ENCODE measurements at regions not wholly inside any gene's neighbourhood (a gene's known extent, or its start where the extent isn't known, plus 50 kb on each side); places are given as distances from the start of the nearest gene placed in this dataset.
A peak's percentile ranks its signal among the peaks of the same experiment; 100 is the strongest.

GRCh38 chr2:120520929-120521912, 175.3 kb downstream of the INHBB start (continued):
- TF ChIP-seq KLF16 (CRISPR knock-in tag; IDR thresholded peaks at IDR 0.05) (no peak), FOXA1 (IDR thresholded peaks at IDR 0.05) (no peak), FOXA1 (CRISPR knock-in tag; IDR thresholded peaks at IDR 0.05) (peak; percentile 17; the same call in 1 of the 2 replicates), ZNF615 (CRISPR knock-in tag; IDR thresholded peaks at IDR 0.05; ENCODE audit: borderline replicate concordance) (no peak), RCOR2 (CRISPR knock-in tag; IDR thresholded peaks at IDR 0.05) (0 out of 2 replicates have a peak, but pooled peaks have one; percentile 55), ZNF234 (CRISPR knock-in tag; conservative IDR thresholded peaks at IDR 0.05) (no peak), ZNF691 (CRISPR knock-in tag; IDR thresholded peaks at IDR 0.05; ENCODE audit: borderline replicate concordance, low read depth) (peak; percentile 47; the same call in 1 of the 2 replicates), NCOA1 (CRISPR knock-in tag; IDR thresholded peaks at IDR 0.05) (no peak), RAD21 (CRISPR knock-in tag; IDR thresholded peaks at IDR 0.05) (peak; percentile 80), NR0B2 (CRISPR knock-in tag; IDR thresholded peaks at IDR 0.05) (no peak), ASH2L (IDR thresholded peaks at IDR 0.05; ENCODE audit: insufficient read length, low read depth, low read length) (peak; percentile 21), SMAD3 (CRISPR knock-in tag; IDR thresholded peaks at IDR 0.05) (0 out of 2 replicates have a peak, but pooled peaks have one; percentile 32), ZNF891 (CRISPR knock-in tag; IDR thresholded peaks at IDR 0.05) (no peak), MXD1 (CRISPR knock-in tag; IDR thresholded peaks at IDR 0.05) (no peak), ELK4 (CRISPR knock-in tag; IDR thresholded peaks at IDR 0.05; ENCODE audit: borderline replicate concordance) (no peak), ZNF20 (CRISPR knock-in tag; IDR thresholded peaks at IDR 0.05) (no peak), HMGXB4 (CRISPR knock-in tag; IDR thresholded peaks at IDR 0.05; ENCODE audit: borderline replicate concordance in 1 of 2, low read depth in 1 of 2) (peak in 1 of 2 experiments; percentile 55; a peak in 1 of 4 replicates), ZMYM3 (CRISPR knock-in tag; IDR thresholded peaks at IDR 0.05) (0 out of 2 replicates have a peak, but pooled peaks have one; percentile 21), ZNF740 (CRISPR knock-in tag; IDR thresholded peaks at IDR 0.05) (no peak), SNAI1 (CRISPR knock-in tag; IDR thresholded peaks at IDR 0.05; ENCODE audit: borderline replicate concordance) (no peak)
